Neural progenitor cell (in vitro differentiated cells): ENCODE measurements at regions not wholly inside any gene's neighbourhood (a gene's known extent, or its start where the extent isn't known, plus 50 kb on each side); places are given as distances from the start of the nearest gene placed in this dataset.

Experiments
- EZH2 ChIP-seq: fragments of 200-600 bp; sonication (generic); IDR thresholded peaks from 2 replicates; pipeline ENCODE4 v1.6.1; 2017; ENCODE audit warnings: antibody characterized with exemption, mild to moderate bottlenecking, moderate library complexity
- TF ChIP-seq, protein P1 (sequence below): fragments of 200-600 bp; sonication (generic); IDR thresholded peaks from 2 replicates; pipeline ENCODE4 v1.5.1; 2017; ENCODE audit warnings: antibody characterized with exemption, mild to moderate bottlenecking

- no peak for TF ChIP-seq EZH2
- TF ChIP-seq, protein P1, sequence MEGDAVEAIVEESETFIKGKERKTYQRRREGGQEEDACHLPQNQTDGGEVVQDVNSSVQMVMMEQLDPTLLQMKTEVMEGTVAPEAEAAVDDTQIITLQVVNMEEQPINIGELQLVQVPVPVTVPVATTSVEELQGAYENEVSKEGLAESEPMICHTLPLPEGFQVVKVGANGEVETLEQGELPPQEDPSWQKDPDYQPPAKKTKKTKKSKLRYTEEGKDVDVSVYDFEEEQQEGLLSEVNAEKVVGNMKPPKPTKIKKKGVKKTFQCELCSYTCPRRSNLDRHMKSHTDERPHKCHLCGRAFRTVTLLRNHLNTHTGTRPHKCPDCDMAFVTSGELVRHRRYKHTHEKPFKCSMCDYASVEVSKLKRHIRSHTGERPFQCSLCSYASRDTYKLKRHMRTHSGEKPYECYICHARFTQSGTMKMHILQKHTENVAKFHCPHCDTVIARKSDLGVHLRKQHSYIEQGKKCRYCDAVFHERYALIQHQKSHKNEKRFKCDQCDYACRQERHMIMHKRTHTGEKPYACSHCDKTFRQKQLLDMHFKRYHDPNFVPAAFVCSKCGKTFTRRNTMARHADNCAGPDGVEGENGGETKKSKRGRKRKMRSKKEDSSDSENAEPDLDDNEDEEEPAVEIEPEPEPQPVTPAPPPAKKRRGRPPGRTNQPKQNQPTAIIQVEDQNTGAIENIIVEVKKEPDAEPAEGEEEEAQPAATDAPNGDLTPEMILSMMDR = no peak
Observed at GRCh38 chr12:66976526-66976925, 292.6 kb upstream of the CAND1 start.
